NCI-H748 (cell line): ENCODE measurements at regions not wholly inside any gene's neighbourhood (a gene's known extent, or its start where the extent isn't known, plus 50 kb on each side); places are given as distances from the start of the nearest gene placed in this dataset.
"Not testable (repeated sequence)": the region's sequence is repeated elsewhere in the genome, so short reads cannot be mapped to it uniquely, and the experiment has no call there.

Source experiments
- DNase-seq: peaks from one replicate; lab custom pipeline; 2025; ENCODE audit not compliant: unreplicated experiment; lab: John Stamatoyannopoulos, UW

GRCh38 chr3:103297502-103297901 is 862.7 kb downstream of the ZPLD1 start:
- not testable (repeated sequence) for DNase-seq

GRCh38 chr3:103306104-103306503 is 871.3 kb downstream of the ZPLD1 start:
- no peak for DNase-seq

GRCh38 chr3:103308921-103309320 is 874.1 kb downstream of the ZPLD1 start:
- DNase-seq, result peak; percentile 6

GRCh38 chr3:103319912-103320311 is 885.1 kb downstream of the ZPLD1 start:
- no peak for DNase-seq

- no peak for DNase-seq
Measured at GRCh38 chr3:103337179-103337845, 902.5 kb downstream of the ZPLD1 start.

- DNase-seq, result no peak
Measured at GRCh38 chr3:103341078-103341606, 906.3 kb downstream of the ZPLD1 start.

GRCh38 chr3:103342205-103342731 is 907.5 kb downstream of the ZPLD1 start:
- no peak for DNase-seq

- DNase-seq, result no peak
Measured at GRCh38 chr3:103349760-103350159, 914.9 kb downstream of the ZPLD1 start.

GRCh38 chr3:103365467-103365866 is 930.7 kb downstream of the ZPLD1 start:
- no peak for DNase-seq

- no peak for DNase-seq
Measured at GRCh38 chr3:103367481-103367880, 932.7 kb downstream of the ZPLD1 start.

GRCh38 chr3:103371411-103371810 is 936.6 kb downstream of the ZPLD1 start:
- DNase-seq, result no peak

- DNase-seq, result no peak
Measured at GRCh38 chr3:103372031-103372430, 937.2 kb downstream of the ZPLD1 start.

GRCh38 chr3:103380391-103380790 is 945.6 kb downstream of the ZPLD1 start:
- no peak for DNase-seq

GRCh38 chr3:103381296-103382079 is 946.7 kb downstream of the ZPLD1 start:
- no peak for DNase-seq

GRCh38 chr3:103385961-103386656 is 951.3 kb downstream of the ZPLD1 start:
- DNase-seq, result no peak

GRCh38 chr3:103388214-103388613 is 953.4 kb downstream of the ZPLD1 start:
- DNase-seq, result no peak

GRCh38 chr3:103389356-103389755 is 954.5 kb downstream of the ZPLD1 start:
- DNase-seq, result no peak

- no peak for DNase-seq
Measured at GRCh38 chr3:103393395-103394186, 958.8 kb downstream of the ZPLD1 start.

- no peak for DNase-seq
Measured at GRCh38 chr3:103403191-103403590, 968.4 kb downstream of the ZPLD1 start.

- DNase-seq, result peak; percentile 11
Measured at GRCh38 chr3:103406320-103406850, 971.6 kb downstream of the ZPLD1 start.
